Stimulated activated CD4-positive, alpha-beta T cell treated with anti-CD3 and anti-CD28 coated beads, Interleukin-1b, Interleukin-23, amount 100 ng/mL, for 24 hours (primary cell): ENCODE measurements at regions not wholly inside any gene's neighbourhood (a gene's known extent, or its start where the extent isn't known, plus 50 kb on each side); places are given as distances from the start of the nearest gene placed in this dataset.
"Not testable (repeated sequence)": the region's sequence is repeated elsewhere in the genome, so short reads cannot be mapped to it uniquely, and the experiment has no call there.

Experiments used
- DNase-seq, 4 experiments: peaks; one replicate each; pipeline ENCODE4 v3.0.0-alpha.2; 2020; ENCODE audit warnings: low read depth in 4 of 4, low spot score in 1 of 4

GRCh38 chr21:5013455-5014304, 5507.7 kb upstream of the TPTE start:
- not testable (repeated sequence) for DNase-seq

- DNase-seq: not testable (repeated sequence)
These were observed 5506.2 kb upstream of the TPTE start for GRCh38 chr21:5015187-5015586.

- not testable (repeated sequence) for DNase-seq
These were observed 5502.3 kb upstream of the TPTE start for GRCh38 chr21:5019120-5019519.

GRCh38 chr21:5021815-5022214, 5499.6 kb upstream of the TPTE start:
- DNase-seq: not testable (repeated sequence)

- not testable (repeated sequence) for DNase-seq
These were observed 5499.1 kb upstream of the TPTE start for GRCh38 chr21:5022254-5022653.

DNA sequence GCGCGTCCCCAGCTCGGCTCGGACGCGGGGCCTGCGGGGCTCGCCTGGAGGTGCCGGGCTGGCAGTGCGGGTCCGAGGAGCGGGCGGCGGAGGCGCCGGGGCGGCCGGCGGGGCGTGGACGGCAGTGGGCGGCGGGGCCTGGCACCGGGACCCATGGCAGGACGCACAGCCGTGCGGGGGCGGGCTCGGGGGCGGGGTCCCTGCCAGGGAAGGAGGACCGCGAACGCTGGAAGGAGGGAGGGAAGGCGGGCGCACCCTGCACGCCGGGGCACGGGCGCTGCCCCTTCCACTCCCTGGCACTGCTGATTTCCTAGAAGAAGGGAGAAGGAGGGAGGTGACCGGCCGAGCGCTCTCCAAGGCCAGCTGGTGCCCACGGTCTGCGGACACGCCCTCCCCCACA, 5498.6 kb upstream of the TPTE start:
- not testable (repeated sequence) for DNase-seq

GRCh38 chr21:5035147-5035546, 5486.2 kb upstream of the TPTE start:
- not testable (repeated sequence) for DNase-seq

DNA sequence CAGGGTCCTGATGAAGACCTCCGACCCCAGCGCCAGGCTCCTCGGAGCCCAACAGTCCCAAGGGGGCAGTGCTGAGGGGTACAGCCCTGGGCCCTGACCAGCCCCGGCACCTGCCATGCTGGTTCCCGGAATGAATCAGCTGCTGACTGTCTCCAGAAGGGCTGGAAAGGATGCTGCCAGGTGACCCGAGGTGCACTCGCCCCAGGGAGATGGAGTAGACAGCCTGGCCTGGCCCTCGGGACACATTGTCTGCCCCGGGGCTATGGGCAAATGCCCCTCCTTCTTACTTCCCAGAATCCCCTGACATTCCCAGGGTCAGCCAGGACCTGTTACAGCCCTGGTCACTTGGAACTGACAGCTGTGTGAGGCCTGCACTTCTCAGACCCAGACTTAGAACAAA, 5485.8 kb upstream of the TPTE start:
- not testable (repeated sequence) for DNase-seq

DNA sequence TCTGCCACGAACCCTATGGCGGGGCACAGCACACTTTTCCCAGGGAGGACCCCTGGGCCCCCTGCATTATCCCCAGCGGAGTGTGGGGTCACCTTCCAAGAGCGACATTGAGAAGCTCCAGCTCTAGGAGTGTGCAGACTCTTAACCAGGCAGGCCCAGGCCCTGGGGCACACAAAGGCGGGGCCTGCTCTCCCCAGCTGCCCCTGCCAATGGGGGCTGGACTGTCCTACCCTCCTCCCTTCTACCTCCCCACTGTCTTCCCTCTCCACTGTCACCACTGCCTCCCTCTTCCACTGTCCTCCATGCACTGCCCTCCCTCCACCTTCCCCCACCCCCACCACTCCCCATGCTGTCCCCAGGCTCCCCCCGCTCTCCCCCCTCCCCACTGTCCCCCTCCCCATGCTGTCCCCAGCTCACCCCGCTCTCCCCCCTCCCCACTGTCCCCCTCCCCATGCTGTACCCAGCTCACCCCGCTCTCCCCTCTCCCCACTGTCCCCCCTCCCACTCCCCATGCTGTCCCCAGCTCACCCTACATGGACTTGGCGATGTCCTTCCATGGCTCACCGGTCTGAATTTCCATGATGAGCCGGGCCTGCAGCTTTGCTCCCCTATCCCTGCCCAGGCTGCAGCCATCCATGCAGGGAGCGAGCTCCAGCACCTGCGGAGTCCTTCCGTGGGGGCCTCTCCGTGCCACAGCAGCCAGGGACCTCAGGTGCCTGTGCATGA, 5483.6 kb upstream of the TPTE start:
- not testable (repeated sequence) for DNase-seq

DNA sequence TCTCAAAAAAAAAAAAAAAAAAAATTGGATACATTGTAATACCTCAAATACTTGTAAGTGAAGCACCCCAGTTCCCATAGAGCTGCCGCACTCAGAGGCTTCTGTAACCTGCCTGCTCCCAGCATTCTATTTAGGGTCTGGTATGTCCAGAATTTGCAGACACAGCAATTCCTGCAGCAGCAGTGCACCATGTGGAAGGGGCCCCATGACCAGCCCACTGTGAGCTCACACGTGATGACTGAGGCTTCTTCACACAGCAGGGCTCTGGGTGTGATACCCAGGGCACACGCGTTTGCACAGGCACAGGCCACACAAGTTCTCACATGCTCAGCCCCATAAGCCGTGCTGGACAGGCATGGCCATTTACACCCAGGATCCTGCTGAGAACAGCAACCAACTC, 5481.5 kb upstream of the TPTE start:
- not testable (repeated sequence) for DNase-seq

GRCh38 chr21:5042583-5042982, 5478.8 kb upstream of the TPTE start:
- not testable (repeated sequence) for DNase-seq

- DNase-seq: not testable (repeated sequence)
These were observed 5476.6 kb upstream of the TPTE start for GRCh38 chr21:5044812-5045211.

GRCh38 chr21:5051303-5052018, 5469.9 kb upstream of the TPTE start:
- DNase-seq: not testable (repeated sequence)

DNA sequence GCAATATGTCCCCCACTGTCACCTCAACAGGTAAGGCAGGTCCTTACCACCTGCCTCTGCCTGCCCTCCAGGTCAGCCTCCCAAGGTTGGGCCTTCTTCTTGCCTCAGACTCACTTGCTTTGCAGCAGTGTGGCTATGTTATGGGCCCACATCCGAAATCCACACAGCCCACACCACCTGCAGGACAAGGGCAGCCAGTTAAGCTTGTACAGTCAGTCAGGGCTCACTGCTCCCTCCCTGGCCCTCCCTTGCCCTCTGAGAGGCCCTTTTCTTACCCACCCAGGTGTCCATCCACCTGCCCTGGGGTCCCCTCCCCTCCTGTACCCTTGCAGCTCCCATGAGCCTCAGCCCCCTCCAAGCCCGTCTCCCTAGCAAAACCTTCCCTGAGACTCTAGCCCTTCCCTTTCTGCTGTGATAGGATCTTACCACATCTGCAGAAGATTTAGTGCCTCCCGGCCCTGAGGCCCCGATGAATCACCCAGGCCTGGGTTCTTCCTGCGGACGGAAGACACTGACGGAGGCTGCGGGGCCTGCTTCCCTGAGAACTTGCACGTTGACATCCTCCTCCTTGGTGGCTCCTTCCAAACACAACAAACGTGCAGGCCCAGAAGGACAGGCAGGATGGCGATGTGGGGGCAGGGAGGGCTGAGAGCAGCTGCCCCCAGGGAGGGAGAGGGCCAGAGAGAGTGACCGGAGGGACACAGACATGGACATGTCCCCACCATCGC, 5466.2 kb upstream of the TPTE start:
- not testable (repeated sequence) for DNase-seq

DNA sequence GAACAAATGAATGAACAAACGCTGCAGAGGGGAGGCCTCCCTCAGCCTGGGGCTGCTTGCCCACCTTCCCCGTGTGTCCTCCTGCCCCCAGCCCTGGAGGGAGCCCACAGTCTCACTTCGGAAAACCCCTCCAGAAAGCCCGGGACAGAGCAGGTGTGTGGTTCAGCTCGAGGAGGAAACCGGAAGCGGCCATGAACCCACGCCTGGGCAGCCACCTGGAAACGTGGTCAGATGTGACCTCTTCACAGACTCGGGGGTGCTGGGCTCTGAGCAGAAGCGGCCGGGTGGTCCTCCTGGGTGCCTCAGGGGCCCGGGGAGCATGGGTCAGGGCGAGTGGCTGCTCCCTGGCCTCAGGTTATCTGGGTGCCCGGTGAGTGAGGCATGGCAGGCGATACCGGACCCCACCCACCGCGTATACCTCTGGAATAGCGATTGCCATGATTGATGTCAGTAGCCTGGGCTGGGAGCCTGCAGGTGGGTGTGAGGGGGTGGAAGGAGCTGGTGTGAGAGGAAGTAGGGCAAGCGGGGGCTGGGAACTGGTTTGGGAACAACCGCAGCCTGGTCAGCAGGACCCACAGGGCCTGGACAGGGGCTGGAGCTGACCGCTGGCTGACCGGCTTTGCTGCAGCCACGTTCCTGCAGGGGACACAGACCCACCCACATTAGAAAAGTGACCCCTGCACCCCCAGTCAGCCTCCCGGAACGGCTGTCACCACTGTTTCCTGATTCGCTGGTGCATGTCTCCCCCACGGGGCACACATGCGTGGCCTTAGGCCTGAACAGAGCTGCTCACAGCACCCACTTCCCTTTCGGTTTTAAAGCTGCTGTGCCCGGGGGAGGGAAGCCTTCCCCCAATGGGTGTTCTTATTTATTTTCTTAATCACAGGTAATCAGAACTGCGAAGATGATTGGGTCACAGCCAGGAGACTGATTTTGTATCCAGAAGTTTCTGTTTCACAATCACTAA, 5465.1 kb upstream of the TPTE start:
- not testable (repeated sequence) for DNase-seq

- not testable (repeated sequence) for DNase-seq
These were observed 5464.3 kb upstream of the TPTE start for GRCh38 chr21:5057077-5057476.

DNA sequence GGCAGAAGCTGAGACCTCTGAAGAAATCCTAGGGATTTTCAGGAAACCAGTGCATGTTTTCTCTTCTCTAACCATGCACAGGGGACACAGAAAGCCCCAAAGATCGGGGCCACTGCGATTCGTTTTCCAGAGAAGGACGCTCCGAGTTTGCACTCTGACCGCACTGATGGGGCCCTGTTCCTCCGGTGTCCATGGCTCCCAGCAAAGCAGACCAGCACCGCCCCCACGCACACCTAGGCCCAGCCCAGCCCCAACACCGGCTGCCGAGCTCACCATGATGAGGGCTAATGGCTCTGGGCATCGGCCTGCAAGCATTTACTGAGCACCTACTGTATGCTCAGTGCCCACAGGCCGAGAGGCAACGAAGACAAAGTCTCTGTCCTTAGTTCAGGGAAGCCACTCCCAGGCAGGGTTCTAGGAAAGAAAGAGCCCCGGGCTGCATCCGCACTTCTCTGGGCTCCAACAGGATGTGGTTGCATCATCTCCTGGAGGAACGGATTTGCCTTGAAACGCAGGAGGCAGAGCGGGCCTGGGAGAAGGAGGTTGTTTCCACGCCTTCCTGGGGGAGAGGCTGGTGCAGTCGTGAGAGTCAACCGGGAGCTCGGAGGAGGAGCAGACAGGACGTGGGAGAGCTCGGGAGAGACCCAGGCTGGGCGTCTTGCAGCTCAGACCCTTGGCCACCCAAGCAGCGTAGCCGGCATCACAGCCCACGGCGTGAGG, 5460.9 kb upstream of the TPTE start:
- not testable (repeated sequence) for DNase-seq

DNA sequence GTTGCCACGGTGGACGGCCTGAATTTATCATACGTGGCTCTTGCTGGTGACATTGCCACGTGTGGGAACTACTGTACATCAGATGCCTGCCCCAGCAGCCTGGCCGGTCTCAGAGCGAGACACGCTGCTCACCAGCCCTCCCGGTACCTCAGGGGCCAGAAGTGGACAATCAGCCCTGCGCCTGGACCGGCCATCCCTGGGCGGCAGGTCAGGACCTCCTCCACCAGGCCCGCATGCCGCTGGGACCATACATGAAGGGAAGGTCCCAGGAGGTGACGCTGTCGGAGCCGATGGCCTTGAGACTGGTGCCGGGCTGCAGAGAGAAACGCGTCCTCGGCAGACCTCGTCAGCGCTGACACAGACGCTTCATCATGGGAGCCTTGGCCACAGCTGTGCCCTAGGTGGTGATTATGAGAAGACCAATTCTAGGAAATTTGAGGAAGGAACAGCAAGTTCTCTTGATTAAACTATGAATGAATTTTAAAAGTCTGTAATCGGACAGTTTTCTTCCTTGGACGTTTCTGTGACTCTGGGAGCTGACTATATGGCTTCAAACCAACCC, 5456.7 kb upstream of the TPTE start:
- not testable (repeated sequence) for DNase-seq
